DMS153 (cell line): ENCODE measurements at regions not wholly inside any gene's neighbourhood (a gene's known extent, or its start where the extent isn't known, plus 50 kb on each side); places are given as distances from the start of the nearest gene placed in this dataset.
"Not testable (repeated sequence)": the region's sequence is repeated elsewhere in the genome, so short reads cannot be mapped to it uniquely, and the experiment has no call there.

Source experiments
- DNase-seq: peaks from one replicate; lab custom pipeline; 2025; lab: John Stamatoyannopoulos, UW

DNA sequence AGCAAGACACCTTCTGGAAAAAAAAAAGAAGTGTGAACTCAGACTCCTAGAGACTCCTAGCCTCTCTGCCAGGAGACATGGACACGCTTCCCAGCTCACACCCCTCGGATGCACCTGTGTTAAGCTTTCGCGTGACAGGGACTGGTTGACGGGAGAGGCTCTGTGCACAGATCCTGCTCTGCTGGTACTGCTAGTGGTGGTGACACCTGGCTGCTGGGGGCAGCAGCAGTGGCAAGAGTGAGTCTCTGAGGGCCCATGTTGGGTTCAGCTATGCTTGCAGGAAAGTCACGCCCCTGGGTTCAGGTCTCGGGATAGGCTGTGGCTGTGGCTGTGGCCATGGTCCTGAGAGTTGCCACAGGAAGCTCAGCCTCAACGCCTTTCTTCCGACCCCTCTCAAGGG lies 81.1 kb downstream of the XRCC2 start:
- no peak for DNase-seq

DNA sequence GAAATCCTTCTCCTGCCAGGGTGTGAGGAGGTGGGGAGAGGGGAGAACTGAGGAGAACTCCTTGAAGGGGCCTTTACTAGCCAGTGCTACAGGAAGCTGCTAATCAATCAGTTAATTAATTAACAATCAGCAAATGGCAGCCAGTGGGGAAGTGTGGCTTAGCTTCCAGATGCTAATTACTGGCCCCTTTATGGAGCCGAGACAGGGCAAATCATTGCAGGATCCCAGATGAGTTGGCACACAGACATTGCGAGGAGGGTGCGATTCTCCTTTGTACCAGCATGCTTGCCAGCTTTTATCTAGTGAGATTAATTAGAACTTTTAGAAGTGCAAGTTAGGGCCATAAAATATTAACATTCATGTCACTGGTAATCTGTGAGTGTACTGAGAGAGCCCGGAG lies 84.0 kb downstream of the XRCC2 start:
- no peak for DNase-seq

DNA sequence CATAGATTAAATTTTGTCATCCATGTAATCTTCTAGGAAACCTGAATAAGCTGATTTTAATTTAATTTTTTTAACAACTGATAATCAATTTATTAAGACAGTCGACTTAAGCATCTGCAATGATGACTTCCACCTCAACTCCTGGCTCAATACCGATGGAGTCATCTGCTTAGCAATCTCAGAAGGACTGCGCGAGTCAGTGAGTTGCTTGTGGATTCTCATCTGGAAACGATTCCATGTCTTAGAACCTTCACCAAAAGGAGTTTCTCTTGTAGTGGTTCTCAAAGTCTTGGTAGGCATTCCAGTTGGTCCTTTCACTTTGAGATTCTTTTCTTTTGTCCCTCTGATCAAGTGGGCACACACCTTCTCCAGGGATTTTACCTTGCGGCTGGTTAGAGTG lies 85.5 kb downstream of the XRCC2 start:
- DNase-seq: no peak

DNA sequence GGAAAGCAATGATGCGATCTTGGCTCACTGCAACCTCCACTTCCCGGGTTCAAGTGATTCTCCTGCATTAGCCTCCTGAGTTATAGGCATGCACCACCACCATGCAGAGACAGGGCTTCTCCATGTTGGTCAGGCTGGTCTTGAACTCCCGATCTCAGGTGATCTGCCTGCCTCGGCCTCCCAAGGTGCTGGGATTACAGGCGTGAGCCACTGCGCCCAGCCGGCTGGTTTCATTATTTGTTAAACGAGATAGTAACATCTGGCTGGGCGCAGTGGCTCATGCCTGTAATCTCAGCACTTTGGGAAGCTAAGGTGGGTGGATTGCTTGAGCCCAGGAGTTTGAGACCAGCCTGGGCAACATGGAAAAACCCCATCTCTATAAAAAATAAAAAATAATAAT lies 86.1 kb downstream of the XRCC2 start:
- not testable (repeated sequence) for DNase-seq

DNA sequence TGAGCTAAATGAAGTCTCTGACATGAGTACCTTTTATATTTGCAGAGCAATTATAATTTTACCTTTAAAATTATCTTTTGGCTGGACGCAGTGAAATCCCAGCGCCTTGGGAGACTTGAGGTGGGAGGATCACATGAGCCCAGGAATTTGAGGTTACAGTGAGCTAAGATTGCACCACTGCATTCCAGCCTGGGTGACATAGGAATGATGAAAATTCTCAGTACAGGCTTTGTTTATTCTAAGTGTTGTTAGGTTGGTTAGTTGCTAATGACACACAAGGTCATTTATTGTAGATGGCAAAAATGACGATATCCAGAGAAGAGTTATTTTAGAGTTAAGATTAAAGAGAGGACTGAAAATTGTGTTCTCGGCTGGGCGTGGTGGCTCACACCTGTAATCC lies 87.6 kb downstream of the XRCC2 start:
- no peak for DNase-seq

DNA sequence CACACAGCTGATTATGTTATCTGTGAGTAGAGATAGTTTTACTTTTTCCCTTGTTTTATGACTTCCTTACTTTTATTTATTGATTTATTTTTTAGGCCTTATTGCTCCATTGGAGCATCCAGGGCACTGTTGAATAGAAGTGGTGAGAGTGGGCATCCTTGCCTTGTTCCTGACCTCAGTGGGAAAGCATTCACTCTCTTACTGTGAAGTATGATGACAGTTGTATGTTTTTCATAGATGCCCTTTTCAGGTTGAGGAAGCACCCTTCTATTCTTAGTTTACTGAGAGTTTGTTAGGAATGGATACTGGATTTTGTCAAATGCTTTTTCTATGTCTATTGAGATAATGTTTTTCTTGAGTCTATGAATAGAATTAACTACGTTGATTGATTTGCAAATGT lies 88.6 kb downstream of the XRCC2 start:
- DNase-seq: no peak

DNA sequence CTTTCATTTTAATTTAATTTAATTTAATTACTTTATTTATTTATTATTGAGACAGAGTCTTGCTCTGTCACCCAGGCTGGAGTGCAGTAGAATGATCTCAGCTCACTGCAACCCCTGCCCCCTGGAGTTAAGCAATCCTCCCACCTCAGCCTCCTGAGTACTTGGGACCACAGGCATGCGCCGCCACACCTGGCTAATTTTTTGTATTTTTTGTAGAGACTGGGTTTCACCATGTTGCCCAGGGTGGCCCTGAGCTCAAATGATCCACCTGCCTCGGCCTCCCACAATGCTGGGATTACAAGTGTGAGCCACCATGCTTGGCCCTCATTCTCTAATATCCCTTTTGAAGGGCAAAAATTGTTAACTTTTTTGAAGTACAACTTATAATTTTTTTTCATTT lies 92.9 kb downstream of the XRCC2 start:
- no peak for DNase-seq

DNA sequence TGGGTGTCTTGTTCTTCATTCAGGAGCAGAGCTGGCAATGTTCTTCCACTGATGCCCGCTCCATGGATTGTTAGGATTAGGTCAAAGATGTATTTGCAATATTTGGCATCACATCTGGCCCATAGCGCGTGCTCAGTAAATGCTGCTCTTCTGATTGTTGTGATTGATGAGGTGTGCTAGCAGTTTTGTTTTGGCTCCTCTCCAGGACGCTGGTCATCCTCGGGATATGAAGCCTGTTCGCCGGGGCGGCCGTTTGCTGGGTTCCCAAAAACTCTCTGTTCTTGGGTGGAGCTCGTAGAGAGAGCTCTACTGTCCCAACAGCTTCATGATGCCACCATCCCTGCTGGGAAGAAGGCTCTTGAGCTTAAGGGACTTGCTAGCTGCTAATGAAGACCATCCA lies 96.9 kb downstream of the XRCC2 start:
- no peak for DNase-seq

DNA sequence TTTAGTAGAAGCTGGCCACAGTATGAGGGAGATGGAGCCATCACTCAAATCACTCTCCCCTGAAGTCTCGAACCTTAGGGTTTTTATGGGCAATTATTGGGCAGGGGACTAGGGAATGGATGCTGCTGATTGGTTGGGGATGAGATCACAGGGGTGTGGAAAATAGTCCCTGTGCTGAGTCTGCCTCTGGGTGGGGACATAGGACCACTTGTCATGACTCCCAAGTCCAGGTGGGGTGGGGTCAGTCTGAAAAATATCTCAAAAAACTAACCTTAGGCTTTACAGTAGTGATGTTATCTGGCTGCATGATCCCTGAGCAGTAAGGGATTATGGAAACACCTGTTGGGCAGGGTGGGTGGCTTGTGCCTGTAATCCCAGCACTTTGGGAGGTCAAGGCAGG lies 98.6 kb downstream of the XRCC2 start:
- DNase-seq: no peak

DNA sequence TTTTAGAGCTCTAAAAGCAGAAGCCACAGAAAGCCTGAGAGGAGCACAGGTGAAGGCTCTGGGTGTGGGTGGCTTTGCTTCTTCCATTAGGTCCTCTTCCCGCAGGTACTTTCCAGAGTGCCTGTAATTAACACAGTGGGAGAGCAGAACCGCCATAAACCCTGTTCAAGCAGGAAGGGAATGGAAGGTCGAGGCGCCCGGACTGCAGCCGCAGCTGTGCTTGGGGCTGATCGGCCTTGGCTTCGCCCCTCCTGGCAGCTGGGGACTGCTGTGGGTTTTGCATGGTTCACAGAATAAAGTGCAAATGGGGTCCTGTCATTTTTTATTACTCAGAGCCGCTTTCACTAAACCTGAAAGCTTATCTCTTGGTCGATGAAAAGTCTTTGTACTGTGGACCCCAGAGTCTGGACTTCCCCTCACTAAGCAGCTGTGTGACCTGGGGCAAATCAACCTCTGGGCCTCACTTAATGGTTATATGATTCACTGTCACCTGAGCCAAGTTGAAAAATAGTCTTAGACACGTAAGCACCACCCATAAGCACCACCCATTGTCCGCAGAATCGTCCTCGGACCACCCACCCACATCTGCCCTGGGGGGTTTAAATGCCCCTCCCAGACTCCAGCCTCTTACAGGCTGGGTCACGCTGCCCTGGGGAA lies 100.9 kb downstream of the XRCC2 start:
- no peak for DNase-seq

DNA sequence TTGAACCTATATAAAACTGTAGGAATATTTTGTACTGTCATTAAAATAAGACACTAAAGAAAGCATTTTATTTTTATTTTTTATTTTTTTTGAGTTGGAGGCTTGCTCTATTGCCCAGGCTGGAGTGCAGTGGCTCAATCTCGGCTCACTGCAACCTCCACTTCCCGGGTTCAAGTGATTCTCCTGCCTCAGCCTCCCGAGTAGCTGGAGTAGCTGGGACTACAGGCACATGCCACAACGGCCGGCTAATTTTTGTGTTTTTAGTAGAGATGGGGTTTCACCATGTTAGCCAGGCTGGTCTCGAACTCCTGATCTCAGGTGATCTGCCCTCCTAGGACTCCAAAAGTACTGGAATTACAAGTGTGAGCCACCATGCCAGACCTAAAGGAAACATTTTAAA lies 102.8 kb downstream of the XRCC2 start:
- DNase-seq: not testable (repeated sequence)

DNA sequence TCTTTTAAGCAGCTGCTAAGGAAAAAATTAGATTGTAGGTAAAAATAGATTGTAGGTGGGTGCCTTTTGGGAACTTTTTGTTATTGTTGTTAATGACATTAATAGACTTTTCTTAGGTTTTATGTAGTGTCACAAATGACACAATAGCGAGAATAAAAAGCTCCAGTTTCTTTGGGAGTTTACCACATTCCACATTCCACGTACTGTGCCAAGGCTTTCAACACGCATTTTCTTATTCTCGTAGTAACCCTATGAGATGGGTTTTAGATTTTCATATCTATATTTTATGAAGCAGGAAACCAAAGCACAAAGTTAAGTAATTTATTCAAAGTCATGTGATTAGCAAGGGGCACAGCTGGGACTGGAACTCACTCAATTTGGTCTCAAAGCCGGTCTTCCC lies 103.8 kb downstream of the XRCC2 start:
- DNase-seq: no peak

DNA sequence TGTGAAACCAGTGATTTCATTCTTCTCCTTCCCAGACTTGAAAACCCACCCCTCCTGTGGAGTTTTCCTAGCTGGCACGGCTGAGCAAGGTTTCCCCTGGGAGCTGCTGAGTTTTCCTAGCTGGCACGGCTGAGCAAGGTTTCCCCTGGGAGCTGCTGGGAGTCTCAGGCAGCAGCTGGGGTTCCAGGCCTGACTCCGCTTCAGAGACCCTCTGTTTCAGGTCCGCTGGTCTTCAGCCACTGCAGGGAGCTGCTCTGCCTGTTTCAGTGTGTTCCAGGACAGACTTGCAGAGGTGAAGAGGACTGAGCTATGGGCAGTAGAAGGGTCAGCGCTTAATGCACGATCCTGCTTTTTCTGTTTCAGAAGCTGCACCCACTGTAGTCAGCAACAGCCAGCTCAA lies 104.9 kb downstream of the XRCC2 start:
- DNase-seq: no peak

DNA sequence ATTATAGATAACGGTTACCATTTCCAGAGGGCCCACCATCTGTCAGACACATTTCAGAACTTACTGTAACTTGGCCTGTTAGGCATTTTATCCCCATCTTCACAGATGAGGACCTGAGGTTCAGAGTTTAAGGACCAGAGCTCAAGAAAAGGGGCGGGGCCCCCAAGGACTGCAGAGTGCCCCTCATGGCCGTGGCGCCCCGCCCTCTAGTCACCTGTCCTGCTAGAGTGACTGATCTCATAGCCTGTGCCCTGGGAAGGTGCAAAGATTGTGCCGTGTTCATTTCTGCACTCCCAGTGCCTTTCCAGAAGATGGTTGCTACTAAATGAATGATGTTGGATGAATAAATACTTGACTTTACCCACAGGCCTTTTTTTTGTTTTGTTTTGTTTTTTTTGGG lies 107.0 kb downstream of the XRCC2 start:
- no peak for DNase-seq

DNA sequence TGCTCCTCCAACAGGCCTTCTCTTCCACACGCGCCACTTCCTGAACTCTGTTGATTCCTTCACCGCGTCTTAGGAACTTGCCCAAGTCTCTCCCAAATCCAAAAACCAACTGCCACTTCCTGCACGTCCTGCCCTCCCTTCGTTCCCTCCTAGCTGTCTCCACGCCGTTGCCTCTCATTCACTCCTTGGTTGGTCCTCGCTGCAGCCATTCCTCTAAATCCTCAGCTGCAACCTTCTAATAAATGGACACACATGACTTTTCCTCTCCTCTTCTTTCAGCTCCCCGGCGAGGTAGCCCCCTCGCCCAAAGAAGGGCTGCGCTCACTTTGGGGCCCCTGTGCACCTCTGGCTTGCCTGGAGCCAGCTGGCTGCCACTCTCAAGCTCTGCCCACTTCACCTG lies 110.2 kb downstream of the XRCC2 start:
- no peak for DNase-seq

DNA sequence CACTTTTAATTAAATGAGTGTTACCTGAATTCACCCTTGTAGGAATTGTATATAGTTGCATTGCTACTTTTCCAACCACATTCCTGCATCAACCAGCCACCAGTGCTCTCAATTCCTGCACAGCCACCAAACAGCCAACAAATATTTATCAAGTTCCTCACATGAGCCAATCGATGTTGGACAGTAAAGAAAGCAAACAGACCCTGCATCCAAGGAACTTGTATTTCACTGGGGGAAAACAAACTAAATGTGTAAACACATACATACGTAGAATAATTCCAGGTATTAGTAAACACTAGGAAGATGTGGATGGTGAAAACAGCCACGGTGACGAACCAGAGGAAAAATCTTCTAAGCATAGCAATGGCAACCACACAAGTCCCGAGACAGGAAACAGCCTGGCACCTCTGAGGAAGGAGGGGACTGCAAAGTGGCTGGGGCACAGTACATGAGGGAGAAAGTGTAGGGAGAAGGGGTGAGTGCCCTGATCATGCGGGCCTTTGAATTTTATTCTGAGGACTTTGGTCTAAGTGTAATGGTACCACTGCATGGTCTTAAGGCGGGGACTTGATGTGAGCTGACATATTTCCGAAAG lies 111.2 kb downstream of the XRCC2 start:
- DNase-seq: no peak

DNA sequence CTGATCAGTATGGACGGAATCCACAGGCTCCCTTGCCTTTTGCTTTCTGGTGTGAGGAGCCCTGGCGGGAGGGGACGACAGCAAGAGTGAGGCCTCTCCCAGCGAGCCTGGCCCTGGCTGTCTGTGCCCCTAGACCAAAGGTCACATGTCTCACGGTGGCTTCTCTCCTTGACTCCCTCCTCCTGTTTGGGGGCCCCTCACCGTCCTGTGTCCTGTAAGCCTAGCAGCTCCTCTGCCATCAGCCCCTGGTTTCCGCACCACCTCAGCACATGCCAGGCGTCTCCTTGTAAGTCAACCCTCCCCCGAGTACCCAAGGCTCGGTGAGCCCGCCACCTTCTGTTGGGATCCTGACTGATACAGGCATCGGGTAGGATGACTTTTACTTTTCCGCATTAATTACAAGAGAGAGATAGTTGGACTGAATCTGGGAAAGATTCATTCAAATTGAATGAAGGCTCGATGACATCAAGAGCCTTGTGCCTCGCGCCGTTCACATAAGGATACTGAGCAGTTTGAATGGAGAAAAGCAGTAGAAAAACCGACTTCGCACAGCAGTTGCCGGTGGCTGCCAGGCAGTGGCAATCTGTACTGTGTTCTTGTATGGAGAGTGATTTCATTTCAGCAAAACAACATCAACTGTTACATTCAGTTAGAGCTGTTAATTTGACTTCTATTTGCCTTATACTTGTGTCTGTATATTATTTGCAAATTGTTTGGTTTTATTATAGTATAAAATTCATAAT lies 119.8 kb downstream of the XRCC2 start:
- no peak for DNase-seq

DNA sequence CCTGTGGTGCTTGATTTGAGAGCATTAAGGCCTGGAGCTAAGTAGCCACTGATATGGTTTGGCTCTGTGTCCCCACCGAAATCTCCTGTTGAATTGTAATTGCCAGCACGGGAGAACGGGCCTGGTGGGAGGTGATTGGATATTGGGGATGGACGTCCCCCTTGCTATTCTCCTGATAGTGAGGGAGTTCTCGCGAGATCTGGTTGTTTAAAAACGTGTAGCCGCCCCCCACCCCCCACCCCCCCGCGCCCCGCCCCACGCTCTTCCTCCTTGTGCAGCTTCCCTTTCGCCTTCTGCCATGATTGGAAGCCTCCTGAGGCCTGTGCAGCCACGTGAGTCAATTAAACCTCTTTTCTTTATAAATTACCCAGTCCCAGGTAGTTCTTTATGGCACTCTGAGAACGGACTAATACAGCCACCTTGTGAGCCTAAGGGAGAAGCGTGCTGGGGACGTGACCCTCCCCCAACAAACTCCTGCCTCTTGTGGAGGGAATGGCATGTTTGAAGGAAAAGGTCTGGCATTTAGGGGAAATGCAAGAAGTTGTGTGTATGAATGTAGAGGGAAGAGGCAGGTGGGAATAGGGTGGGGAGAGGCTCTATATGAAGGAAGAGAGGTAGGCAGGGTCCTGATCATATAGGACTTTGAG lies 118.0 kb upstream of the KMT2C start:
- DNase-seq: no peak

DNA sequence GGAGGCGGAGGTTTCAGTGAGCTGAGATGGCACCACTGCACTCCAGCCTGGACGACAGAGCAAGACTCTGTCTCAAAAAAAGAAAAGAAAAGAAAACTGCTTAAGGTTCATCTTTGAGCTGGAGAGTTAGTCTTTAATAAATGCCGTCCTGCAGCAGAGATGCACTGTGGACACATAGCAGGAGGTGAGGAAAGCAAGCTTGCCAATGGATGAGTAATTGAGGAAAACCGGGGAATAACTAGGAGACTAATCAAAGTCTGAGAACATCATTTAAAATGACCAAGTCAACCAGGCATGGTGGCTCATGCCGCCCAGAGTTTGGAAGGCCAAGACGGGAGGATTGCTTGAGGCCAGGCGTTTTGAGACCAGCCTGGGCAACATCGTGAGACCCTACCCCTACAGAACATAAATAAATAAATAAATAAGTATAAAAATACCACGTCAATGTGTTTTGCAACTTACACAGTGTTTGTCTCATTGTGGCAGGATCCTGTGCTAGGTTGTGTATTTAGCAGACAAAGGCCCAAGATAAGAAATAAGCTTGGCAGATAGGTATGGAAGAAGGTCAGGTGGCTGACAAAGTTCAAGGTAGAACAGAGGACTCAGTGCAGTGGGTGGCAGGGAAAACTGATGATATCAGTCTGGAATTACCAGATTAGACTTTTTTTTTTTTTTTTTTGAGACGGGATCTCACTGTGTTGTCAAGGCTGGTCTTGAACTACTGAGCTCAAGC lies 115.7 kb upstream of the KMT2C start:
- no peak for DNase-seq

DNA sequence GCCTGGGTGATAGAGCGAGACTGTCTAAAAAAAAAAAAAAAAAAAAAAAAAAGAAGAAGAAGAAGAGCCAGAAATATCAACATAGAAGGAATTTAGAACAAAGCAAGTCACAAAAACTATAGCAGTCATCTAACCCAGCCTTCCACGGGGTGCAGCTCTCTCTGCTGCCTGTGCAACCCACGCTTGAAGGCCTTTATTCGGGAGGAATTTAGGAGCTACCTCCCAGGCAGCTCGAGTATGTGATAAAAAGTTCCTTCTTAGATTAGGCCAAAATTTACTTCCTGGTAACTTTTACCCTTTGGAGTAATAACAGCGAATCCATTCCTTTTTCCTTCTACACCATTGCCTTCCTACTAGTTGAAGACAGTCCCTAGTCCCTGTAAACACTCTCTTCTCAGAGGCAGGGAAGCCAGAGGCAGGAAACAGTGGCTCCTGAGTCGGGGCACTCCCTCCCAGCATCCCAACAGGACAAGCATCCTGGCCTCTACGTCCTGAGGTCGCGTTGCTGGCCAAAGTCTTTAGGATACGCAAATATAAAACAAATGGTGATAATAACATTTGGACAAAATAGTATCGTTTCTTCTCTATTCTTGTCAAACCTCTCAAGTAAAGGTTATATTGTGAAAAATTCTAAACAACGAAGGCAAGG lies 109.3 kb upstream of the KMT2C start:
- no peak for DNase-seq

DNA sequence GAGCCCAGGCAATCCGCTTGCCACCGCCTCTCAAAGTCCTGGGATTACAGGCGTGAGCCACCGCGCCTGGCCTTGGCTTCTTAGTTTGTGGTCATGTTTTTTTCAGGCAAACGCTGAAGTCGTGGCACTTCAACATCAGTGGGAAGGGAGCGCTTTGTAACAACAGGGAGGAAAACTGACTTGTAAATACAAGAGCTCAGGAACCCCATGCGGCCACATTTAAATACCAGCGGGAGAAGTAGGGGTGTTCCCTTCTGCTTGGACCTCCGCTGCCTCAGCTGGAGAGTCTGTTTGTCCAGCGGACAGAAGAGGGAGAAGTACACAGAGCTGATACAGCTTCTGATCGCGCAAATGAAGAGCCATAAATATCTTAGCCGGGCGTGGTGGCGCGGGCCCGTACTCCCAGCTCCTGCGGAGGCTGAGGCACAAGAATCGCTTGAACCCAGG lies 108.7 kb upstream of the KMT2C start:
- DNase-seq: no peak

DNA sequence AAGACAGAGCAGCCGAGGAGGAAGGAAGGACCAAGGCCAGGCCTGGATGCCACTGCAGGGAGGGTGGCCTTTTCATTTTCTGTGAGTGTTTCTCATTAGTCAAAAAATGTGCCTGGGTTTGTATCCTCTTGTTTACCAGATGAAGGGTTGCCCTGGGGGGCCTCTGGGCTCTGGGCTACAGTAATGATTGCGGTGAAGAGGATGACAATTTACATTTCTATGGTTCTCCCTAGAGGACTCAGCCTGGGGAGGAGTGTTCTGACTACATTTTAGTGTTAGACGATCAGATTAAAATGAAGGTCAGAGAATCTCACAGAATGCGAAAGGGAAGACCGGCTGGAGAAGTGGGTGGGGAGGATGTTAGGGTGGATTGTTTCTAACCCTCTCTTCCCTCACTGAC lies 108.0 kb upstream of the KMT2C start:
- DNase-seq: no peak
